Spleen (tissue), 11 donors: ENCODE measurements at regions not wholly inside any gene's neighbourhood (a gene's known extent, or its start where the extent isn't known, plus 50 kb on each side); places are given as distances from the start of the nearest gene placed in this dataset.

Experiments used
- DNase-seq: peaks from one replicate; pipeline ENCODE4 v3.0.0-alpha.2; 2020
- H3K27ac ChIP-seq, 8 donors: fragments of 200-600 bp; sonication (generic) in 7 of 8; 1 replicate in 4 of 8; 2 replicates in 4 of 8; pipeline versions ENCODE4 v1.5.0 to v1.8.0; 2016 to 2021; ENCODE audit warnings: inconsistent platforms in 4 of 8, mild to moderate bottlenecking in 4 of 8, moderate library complexity in 1 of 8
- H3K27me3 ChIP-seq, 7 donors: fragments of 200-600 bp; sonication (generic) in 6 of 7; replicated peaks in 1 of 7; 1 replicate in 4 of 7; 2 replicates in 3 of 7; pipeline versions ENCODE4 v1.5.0 to v1.8.0; 2016 to 2021; ENCODE audit warnings: inconsistent platforms in 3 of 7, mild to moderate bottlenecking in 1 of 7
- H3K36me3 ChIP-seq, 6 donors: fragments of 200-600 bp; sonication (generic) in 5 of 6; 1 replicate in 4 of 6; 2 replicates in 2 of 6; pipeline versions ENCODE4 v1.5.0 to v1.8.0; 2016 to 2021; ENCODE audit warnings: inconsistent platforms in 2 of 6
- H3K4me1 ChIP-seq, 6 donors: fragments of 200-600 bp; sonication (generic) in 5 of 6; 1 replicate in 3 of 6; 2 replicates in 3 of 6; pipeline versions ENCODE4 v1.5.0 to v1.8.0; 2016 to 2021; ENCODE audit warnings: inconsistent platforms in 3 of 6
- H3K4me3 ChIP-seq, 8 donors: fragments of 200-600 bp; sonication (generic) in 7 of 8; 1 replicate in 4 of 8; 2 replicates in 4 of 8; pipeline versions ENCODE4 v1.5.0 to v1.8.0; 2016 to 2021; ENCODE audit warnings: inconsistent platforms in 4 of 8, mild to moderate bottlenecking in 4 of 8, moderate library complexity in 2 of 8
- H3K9me3 ChIP-seq, 8 donors: fragments of 200-600 bp; sonication (generic) in 7 of 8; 1 replicate in 4 of 8; 2 replicates in 4 of 8; pipeline versions ENCODE4 v1.5.0 to v1.8.0; 2016 to 2021; ENCODE audit warnings: inconsistent platforms in 4 of 8
- POLR2A ChIP-seq, 3 donors: fragments of 450-650 bp; IDR thresholded peaks; one replicate each; pipeline ENCODE4 v1.5.1; 2017; ENCODE audit warnings: antibody characterized with exemption in 3 of 3, mild to moderate bottlenecking in 1 of 3
- POLR2AphosphoS5 ChIP-seq, 3 donors: sonication (generic); formaldehyde crosslinking; IDR thresholded peaks; one replicate each; pipeline ENCODE4 v1.5.1; 2017; ENCODE audit warnings: antibody characterized with exemption in 3 of 3
- WGBS, 5 donors: extraction: QIAGEN DNeasy Blood & Tissue Kit in 3 of 5; methylation state at CpG; one replicate each; pipeline versions ENCODE4 v1.1.5 to v1.1.7; 2013 to 2018; 5-methylcytosine and 5-hydroxymethylcytosine counted together
- intact Hi-C: fragments of 100-400 bp; cut with DNase I; formaldehyde crosslinking; loops from one replicate; pipeline ENCODE4 v1.15.0; 2023; ENCODE audit warnings: low total_unique reads
- TF ChIP-seq, protein P1 (sequence below), 11 experiments: fragments of 200-600 bp in 7 of 11; fragments of 450-650 bp in 4 of 11; sonication (generic) in 4 of 11; IDR thresholded peaks in 8 of 11; conservative IDR thresholded peaks in 3 of 11; 1 replicate in 7 of 11; 2 replicates in 4 of 11; pipeline versions ENCODE4 v1.4.0 to v1.8.0; 2016 to 2021; ENCODE audit warnings: antibody characterized with exemption in 11 of 11, inconsistent platforms in 4 of 11, mild to moderate bottlenecking in 1 of 11
- donor health status: healthy with polysubstance abuse.
- donor health status: DM: no; HTN: no; CAD: no; lungs with moderate emphysema.
- donor health status: DM: no; HTN: no; CAD: no.
- donor health status: Bipolar disorder and iron deficiency.
- donor health status: healthy.
- donor health status: DM: no; HTN: no; CAD: no.
- donor health status: DM: yes; HTN: yes; CAD: no.

DNA sequence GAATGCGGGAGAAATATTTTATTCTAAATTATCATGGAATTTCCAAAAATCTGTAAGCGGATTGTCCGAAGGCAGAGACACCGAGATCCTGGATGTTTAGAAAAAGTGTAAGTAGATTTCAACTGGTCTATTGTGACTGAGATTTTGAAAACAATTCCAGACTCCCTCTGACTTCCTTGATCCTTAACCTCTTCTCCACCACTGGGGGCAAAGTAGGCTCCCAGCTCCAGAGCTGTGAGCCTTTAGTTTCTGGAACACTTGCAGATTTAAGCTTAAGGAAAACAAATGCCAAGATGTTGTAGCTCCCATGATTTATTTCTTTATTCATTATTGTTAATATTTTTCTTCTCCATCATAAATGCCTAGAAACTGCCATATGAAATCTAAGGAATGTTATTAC is 1320.5 kb upstream of the SEL1L start:
- Histone ChIP-seq H3K4me3 (no peak overlapping the region), H3K27me3 (no peaks in the 10 kb centered on the region), H3K4me1 (no peaks in the 10 kb centered on the region), H3K36me3 (no peaks in the 10 kb centered on the region), H3K9me3 (peaks cover 0 to 4% (median 0%) of the 10 kb centered on the region in 8 donors), H3K27ac (no peak overlapping the region)
- intact Hi-C loops = no loop called here
- no peak for DNase-seq
- 74 to 92% (median 84%) methylated on average over 4 of the region's 4 CpGs for WGBS, 5 donors
- TF ChIP-seq, protein P1, sequence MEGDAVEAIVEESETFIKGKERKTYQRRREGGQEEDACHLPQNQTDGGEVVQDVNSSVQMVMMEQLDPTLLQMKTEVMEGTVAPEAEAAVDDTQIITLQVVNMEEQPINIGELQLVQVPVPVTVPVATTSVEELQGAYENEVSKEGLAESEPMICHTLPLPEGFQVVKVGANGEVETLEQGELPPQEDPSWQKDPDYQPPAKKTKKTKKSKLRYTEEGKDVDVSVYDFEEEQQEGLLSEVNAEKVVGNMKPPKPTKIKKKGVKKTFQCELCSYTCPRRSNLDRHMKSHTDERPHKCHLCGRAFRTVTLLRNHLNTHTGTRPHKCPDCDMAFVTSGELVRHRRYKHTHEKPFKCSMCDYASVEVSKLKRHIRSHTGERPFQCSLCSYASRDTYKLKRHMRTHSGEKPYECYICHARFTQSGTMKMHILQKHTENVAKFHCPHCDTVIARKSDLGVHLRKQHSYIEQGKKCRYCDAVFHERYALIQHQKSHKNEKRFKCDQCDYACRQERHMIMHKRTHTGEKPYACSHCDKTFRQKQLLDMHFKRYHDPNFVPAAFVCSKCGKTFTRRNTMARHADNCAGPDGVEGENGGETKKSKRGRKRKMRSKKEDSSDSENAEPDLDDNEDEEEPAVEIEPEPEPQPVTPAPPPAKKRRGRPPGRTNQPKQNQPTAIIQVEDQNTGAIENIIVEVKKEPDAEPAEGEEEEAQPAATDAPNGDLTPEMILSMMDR (IDR thresholded peaks at IDR 0.05 in 8 of 11, conservative IDR thresholded peaks at IDR 0.05 in 3 of 11) = no peak
- TF ChIP-seq POLR2A (IDR thresholded peaks at IDR 0.05) (no peak), POLR2AphosphoS5 (IDR thresholded peaks at IDR 0.05) (no peak)

DNA sequence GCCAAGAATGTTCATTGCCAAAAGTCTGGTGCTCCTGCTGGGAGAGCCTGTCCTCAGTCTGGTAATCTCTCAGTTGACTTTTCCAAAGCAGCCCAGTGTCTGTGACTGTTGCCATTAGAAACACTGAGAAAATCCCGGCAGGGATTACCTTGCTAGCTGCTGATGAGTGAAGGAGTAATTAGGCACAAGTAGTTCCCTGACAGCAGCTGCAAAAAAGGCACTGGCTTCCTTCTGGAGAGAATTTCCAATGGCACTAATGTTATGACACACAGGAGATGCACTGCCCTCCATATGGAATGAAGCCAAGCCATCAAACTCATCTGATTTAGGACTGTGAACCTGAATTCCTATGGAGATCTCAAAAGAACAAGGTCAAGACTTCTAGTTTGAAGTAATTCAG is 1321.2 kb upstream of the SEL1L start:
- Histone ChIP-seq H3K9me3 (peaks cover 0 to 4% (median 0%) of the 10 kb centered on the region in 8 donors), H3K4me3 (no peak overlapping the region), H3K27me3 (no peaks in the 10 kb centered on the region), H3K36me3 (no peaks in the 10 kb centered on the region), H3K4me1 (no peaks in the 10 kb centered on the region), H3K27ac (no peak overlapping the region)
- TF ChIP-seq POLR2AphosphoS5 (IDR thresholded peaks at IDR 0.05) (no peak), POLR2A (IDR thresholded peaks at IDR 0.05) (no peak)
- TF ChIP-seq, protein P1 (IDR thresholded peaks at IDR 0.05 in 8 of 11, conservative IDR thresholded peaks at IDR 0.05 in 3 of 11) = no peak
- DNase-seq = no peak
- 60 to 78% (median 73%) methylated on average over 1 of the region's 1 CpG for WGBS, 5 donors
- intact Hi-C loops = no loop called here

GRCh38 chr14:82855912-82856391 is 1322.3 kb upstream of the SEL1L start:
- TF ChIP-seq, protein P1 (IDR thresholded peaks at IDR 0.05 in 8 of 11, conservative IDR thresholded peaks at IDR 0.05 in 3 of 11) = peak in 2 of 11 experiments; percentile 9 to 39
- no peak for TF ChIP-seq POLR2AphosphoS5 (IDR thresholded peaks at IDR 0.05)
- Histone ChIP-seq H3K27me3 (no peaks in the 10 kb centered on the region), H3K4me3 (no peak overlapping the region), H3K9me3 (peaks cover 0 to under 1% (median 0%) of the 10 kb centered on the region in 8 donors), H3K36me3 (no peaks in the 10 kb centered on the region), H3K27ac (no peak overlapping the region), H3K4me1 (no peaks in the 10 kb centered on the region)
- WGBS, 5 donors = 37 to 45% (median 43%) methylated on average over 3 of the region's 3 CpGs
- intact Hi-C loops = no loop called here
- DNase-seq = no peak

DNA sequence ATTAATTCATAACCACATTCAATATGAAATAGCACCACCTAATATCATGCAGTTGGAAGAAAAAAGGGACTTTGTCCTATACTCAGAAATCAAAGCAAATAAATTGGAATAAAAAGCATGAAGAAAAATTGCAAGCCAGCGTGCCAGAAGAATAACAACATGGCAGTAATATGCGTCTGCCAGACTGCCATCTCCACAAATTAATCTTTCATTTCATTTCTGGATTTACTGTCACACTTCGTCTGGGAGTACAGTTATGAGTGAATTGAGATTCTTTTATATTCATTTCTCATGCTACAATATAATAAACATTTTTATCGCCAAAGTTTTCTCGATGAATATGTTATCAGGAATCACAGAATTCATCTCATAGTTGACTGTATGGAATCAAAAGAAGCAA is 1327.7 kb upstream of the SEL1L start:
- no peak overlapping the region for H3K4me3 ChIP-seq
- intact Hi-C loops = no loop called here
- H3K27me3 ChIP-seq = no peaks in the 10 kb centered on the region
- peaks cover 0 to 14% (median 11%) of the 10 kb centered on the region in 8 donors for H3K9me3 ChIP-seq
- TF ChIP-seq POLR2AphosphoS5 (IDR thresholded peaks at IDR 0.05) = no peak
- TF ChIP-seq, protein P1 (IDR thresholded peaks at IDR 0.05 in 8 of 11, conservative IDR thresholded peaks at IDR 0.05 in 3 of 11) = no peak
- TF ChIP-seq POLR2A (IDR thresholded peaks at IDR 0.05) = no peak
- no peaks in the 10 kb centered on the region for H3K4me1 ChIP-seq
- 85 to 95% (median 87%) methylated on average over 5 of the region's 5 CpGs for WGBS, 5 donors
- H3K27ac ChIP-seq = no peak overlapping the region
- no peaks in the 10 kb centered on the region for H3K36me3 ChIP-seq
- DNase-seq = no peak
